Vagina (tissue), 2 donors: ENCODE measurements at regions not wholly inside any gene's neighbourhood (a gene's known extent, or its start where the extent isn't known, plus 50 kb on each side); places are given as distances from the start of the nearest gene placed in this dataset.

ENCODE experiments used
- POLR2A ChIP-seq, 2 donors: fragments of 450-650 bp; IDR thresholded peaks; one replicate each; pipeline ENCODE4 v1.6.1; 2017; ENCODE audit warnings: antibody characterized with exemption in 2 of 2, mild to moderate bottlenecking in 2 of 2, moderate library complexity in 2 of 2
- POLR2AphosphoS5 ChIP-seq, 2 donors: sonication (generic); formaldehyde crosslinking; IDR thresholded peaks; one replicate each; pipeline ENCODE4 v1.9.0; 2017; ENCODE audit warnings: antibody characterized with exemption in 2 of 2, mild to moderate bottlenecking in 2 of 2, low read depth in 1 of 2; ENCODE audit not compliant: insufficient read depth in 1 of 2
- TF ChIP-seq, protein P1 (sequence below), 3 experiments: fragments of 450-650 bp in 2 of 3; fragments of 200-600 bp in 1 of 3; sonication (generic) in 1 of 3; IDR thresholded peaks; one replicate each; pipeline ENCODE4 v1.5.1; 2017 to 2019; ENCODE audit warnings: antibody characterized with exemption in 3 of 3, mild to moderate bottlenecking in 2 of 3, moderate library complexity in 2 of 3

DNA sequence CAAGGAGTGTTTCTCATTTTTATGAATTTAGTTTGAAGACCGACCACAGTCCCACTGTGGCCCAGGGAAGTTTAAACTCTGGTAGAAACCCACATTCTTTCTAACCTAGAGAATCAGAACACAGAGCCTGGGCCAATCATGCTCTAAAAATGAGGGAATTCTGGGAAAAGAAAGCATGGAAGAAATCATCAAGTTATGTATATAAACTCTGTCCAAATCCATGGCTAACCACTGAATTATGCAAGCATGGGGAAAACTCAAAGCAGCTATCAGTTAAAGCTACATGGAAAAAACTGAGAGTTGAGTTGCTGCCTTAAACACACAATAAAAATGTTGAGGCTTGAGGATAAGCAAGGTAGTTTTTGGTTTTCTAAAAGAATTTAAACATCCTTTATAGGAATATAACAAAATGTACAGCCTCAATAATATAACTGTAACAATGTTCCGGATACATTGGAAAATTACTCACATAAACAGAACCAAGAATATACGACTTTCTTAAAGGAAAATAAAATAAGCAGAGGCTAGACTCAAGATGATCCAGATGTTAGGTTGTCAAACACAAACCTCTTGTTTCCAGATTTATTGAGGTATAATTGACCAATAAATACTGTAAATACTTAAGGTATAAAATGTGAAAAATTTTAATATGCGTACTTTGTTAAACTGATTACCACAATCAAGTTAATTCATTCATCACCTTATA lies 311.2 kb upstream of the GNAI1 start:
- TF ChIP-seq, protein P1, sequence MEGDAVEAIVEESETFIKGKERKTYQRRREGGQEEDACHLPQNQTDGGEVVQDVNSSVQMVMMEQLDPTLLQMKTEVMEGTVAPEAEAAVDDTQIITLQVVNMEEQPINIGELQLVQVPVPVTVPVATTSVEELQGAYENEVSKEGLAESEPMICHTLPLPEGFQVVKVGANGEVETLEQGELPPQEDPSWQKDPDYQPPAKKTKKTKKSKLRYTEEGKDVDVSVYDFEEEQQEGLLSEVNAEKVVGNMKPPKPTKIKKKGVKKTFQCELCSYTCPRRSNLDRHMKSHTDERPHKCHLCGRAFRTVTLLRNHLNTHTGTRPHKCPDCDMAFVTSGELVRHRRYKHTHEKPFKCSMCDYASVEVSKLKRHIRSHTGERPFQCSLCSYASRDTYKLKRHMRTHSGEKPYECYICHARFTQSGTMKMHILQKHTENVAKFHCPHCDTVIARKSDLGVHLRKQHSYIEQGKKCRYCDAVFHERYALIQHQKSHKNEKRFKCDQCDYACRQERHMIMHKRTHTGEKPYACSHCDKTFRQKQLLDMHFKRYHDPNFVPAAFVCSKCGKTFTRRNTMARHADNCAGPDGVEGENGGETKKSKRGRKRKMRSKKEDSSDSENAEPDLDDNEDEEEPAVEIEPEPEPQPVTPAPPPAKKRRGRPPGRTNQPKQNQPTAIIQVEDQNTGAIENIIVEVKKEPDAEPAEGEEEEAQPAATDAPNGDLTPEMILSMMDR (IDR thresholded peaks at IDR 0.05) = no peak
- TF ChIP-seq POLR2A (IDR thresholded peaks at IDR 0.05) (no peak), POLR2AphosphoS5 (IDR thresholded peaks at IDR 0.05; ENCODE audit: insufficient read depth in 1 of 2, low read depth in 1 of 2) (no peak)
